ENCODE measurements at regions not wholly inside any gene's neighbourhood (a gene's known extent, or its start where the extent isn't known, plus 50 kb on each side); places are given as distances from the start of the nearest gene placed in this dataset.

- no peak overlapping the region for H3K4me3 ChIP-seq (ENCODE audit: low read length)
These were observed 141.5 kb downstream of the AQP4 start for GRCh38 chr18:26723981-26724380.

GRCh38 chr18:26722565-26722931 lies 143.0 kb downstream of the AQP4 start:
- no peak for TF ChIP-seq ZNF274 (IDR thresholded peaks at IDR 0.05; ENCODE audit: low read depth, low read length)
- no peak overlapping the region for H3K4me3 ChIP-seq (ENCODE audit: low read length)

More at GRCh38 chr18:26723981-26724380, 141.5 kb downstream of the AQP4 start:
- TF ChIP-seq ZNF274 (IDR thresholded peaks at IDR 0.05; ENCODE audit: low read depth, low read length), result no peak

- no peak overlapping the region for H3K4me3 ChIP-seq (ENCODE audit: low read length)
- no peak for TF ChIP-seq ZNF274 (IDR thresholded peaks at IDR 0.05; ENCODE audit: low read depth, low read length)
These were observed 143.5 kb downstream of the AQP4 start for GRCh38 chr18:26721854-26722564.

DNA sequence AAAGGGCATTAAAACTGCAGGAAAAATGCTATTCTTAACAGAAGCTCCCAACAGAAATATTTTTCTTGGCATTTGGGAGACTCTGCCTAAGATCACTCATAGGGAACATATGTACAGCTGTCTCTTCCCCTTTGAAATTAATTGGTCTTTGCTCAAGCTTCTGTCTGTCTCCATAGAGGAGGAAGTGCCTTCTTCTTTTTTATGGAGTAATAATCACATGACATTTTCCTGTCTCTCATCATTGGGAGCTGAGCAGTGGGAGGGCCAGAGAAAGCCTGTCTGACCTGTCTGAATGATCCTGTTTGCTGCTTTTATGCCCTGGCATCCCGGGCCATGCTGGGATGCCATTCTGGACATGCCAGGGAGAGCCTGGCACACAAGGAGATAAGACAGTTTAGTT lies 145.6 kb downstream of the AQP4 start:
- TF ChIP-seq ZNF274 (IDR thresholded peaks at IDR 0.05; ENCODE audit: low read depth, low read length), result no peak
- H3K4me3 ChIP-seq (ENCODE audit: low read length), result no peak overlapping the region

DNA sequence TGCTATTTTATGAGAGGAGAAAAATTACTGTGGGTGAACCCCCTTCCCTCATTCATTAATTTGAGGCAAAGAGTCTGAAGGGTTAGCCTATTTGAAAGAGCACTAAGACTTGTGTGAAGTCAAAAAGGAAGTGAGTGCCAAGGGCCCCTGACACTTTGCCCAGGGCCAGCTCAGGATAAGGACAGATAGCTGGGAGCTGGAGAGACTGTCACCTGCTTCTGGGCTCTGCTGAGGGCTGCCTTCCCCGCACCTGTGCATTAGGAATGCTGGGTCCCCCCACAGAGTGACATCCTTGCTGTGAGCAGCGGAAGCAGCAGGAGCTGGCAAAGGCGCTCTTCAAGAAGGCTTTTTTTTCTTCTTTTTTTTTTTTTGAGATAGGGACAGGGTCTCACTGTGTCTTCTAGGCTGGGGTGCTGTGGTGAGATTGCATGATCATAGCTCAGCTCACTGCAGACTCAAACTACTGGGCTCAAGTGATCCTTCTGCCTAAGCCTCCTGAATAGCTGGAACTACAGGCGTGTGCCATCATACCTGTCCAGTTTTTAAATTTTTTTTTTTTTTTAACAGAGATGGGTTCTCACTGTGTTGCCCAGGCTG lies 148.3 kb downstream of the AQP4 start:
- no peak overlapping the region for H3K4me3 ChIP-seq (ENCODE audit: low read length)
- no peak for TF ChIP-seq ZNF274 (IDR thresholded peaks at IDR 0.05; ENCODE audit: low read depth, low read length)

DNA sequence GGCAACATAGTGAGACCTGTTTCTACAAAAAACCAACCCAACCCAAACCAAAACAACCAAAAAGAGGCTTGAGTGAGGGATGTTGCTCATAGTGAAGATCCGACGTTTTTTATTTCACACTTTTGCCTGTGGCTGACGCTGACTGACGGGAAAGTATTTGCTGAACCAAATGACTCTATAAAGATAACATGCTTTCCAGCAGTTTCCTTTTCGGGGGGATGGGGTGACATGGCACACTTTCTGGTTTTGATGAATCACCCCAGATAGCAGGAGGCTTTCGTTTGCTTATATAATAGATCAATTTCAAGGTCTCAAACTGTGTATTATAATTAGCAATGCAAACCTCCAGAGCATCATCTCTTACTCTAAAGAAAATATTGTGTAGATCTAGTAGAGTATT lies 150.8 kb downstream of the AQP4 start:
- TF ChIP-seq ZNF274 (IDR thresholded peaks at IDR 0.05; ENCODE audit: low read depth, low read length), result no peak
- no peak overlapping the region for H3K4me3 ChIP-seq (ENCODE audit: low read length)

DNA sequence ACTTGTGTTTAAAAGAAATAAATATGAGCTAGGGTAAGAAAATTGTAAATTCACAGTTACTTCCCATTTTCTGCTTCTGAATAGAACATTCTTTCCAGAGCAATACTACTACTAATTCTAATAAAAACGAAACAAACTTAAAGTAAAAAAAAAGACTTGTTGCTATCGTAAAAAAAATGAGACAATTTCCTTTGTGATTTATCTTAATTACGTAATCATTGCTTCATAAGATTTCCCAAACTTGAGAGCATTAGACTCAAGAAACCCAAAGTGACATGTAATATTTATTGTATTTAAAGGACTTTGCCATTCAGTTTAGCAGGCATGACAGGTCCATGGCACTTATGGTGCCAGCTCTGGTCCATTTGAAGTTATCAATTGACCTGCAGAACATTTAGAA lies 153.8 kb downstream of the AQP4 start:
- H3K4me3 ChIP-seq (ENCODE audit: low read length), result no peak overlapping the region
- no peak for TF ChIP-seq ZNF274 (IDR thresholded peaks at IDR 0.05; ENCODE audit: low read depth, low read length)

DNA sequence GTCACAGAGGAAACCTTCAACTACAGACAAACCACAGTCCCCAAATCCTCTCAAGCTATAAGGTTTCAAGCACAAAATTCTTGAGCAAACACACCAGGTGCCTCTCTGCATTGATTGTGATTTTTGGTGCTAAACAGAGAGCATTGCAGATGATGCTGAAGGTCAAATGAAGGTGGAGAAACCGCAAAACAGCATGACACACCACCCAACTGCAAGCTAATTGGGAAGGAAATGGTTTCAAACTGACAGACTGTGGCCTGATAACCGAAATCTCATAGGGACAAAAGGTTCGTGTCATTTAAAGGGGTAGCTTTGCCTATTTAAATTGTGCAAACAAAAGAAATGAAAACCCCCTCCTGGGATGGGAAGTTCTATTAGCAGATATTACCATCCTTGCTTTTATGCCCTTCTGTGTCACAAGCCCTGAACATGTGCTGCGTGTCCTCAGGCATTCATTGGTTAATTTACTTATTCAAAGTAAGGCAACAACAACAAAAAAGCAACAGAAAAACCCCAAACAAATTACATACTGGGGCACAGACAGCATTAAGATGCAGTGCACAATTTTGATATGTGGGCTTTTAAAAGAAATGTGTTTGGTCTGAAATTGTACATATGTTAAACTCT lies 154.9 kb downstream of the AQP4 start:
- H3K4me3 ChIP-seq (ENCODE audit: low read length), result 0 out of 2 replicates have a peak overlapping the region, but pooled peaks have one; percentile 15
- no peak for TF ChIP-seq ZNF274 (IDR thresholded peaks at IDR 0.05; ENCODE audit: low read depth, low read length)

GRCh38 chr18:26709897-26710296 lies 155.6 kb downstream of the AQP4 start:
- no peak for TF ChIP-seq ZNF274 (IDR thresholded peaks at IDR 0.05; ENCODE audit: low read depth, low read length)
- 0 out of 2 replicates have a peak overlapping the region, but pooled peaks have one; percentile 15 for H3K4me3 ChIP-seq (ENCODE audit: low read length)

DNA sequence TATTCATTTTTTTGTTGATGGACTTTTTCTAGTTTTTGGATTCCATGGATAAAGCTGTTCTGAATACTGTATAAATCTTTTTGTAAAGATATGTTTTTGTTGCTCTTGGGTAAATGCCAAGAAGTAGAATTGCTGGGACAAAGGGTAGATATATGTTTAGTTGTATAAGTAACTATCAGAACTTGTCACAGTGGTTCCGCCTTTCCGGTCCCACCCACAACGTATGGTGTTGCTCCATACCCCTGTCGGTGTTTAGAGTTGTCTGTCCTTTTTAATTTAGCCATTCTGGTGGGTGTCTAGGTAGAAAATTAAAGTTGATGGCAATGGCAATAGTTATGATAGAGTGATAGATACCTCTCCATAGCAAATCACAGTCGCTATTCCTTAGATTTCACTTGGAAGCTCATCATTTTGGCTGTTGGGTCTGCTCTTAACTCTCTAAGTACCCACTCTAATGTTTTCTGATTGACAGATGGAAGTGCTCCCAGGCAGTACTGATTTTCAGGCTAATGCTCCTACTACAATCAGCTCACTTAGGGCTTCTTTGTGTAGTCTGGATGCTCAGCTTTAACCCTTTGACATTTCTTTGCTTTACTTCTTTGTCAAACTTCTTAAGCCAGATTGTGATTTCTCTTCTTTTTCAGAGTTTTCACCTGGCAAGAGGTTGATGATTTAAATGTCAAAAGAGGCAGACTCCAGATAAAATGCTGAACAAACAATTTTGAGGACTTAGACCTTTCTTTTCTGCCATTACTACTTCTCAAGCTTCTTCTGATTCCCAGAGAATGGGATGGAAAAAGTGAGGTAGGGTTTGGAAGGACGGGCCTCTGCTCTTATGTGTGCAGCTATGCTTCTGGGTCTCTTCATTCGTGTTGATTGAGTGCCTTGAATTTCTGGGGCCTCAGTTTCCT lies 156.4 kb downstream of the AQP4 start:
- TF ChIP-seq ZNF274 (IDR thresholded peaks at IDR 0.05; ENCODE audit: low read depth, low read length), result no peak
- no peak overlapping the region for H3K4me3 ChIP-seq (ENCODE audit: low read length)

- H3K4me3 ChIP-seq (ENCODE audit: low read length), result no peak overlapping the region
- no peak for TF ChIP-seq ZNF274 (IDR thresholded peaks at IDR 0.05; ENCODE audit: low read depth, low read length)
These were observed 158.6 kb downstream of the AQP4 start for GRCh38 chr18:26706911-26707351.

DNA sequence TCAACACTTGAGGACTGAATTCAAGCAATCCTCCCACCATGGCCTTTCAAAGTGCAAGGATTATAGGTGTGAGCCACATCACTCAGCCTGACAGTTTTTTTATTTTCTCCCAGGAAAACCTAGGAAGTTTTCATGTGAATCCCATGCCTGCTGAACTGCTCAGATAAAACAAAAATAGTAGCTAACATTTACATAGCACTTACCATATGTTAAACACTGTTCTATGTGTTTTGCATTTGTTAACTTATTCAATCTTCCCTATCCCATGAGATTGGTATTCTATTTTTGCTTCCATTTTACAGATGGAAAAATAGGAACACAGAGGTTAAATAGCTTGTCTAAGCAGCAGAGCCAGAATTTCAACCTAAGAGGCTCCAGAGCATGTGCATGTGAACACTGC lies 157.4 kb upstream of the KCTD1 start:
- no peak for TF ChIP-seq ZNF274 (IDR thresholded peaks at IDR 0.05; ENCODE audit: low read depth, low read length)

GRCh38 chr18:26703170-26703930 lies 155.0 kb upstream of the KCTD1 start:
- TF ChIP-seq ZNF274 (IDR thresholded peaks at IDR 0.05; ENCODE audit: low read depth, low read length), result no peak
- no peak overlapping the region for H3K4me3 ChIP-seq (ENCODE audit: low read length)

More for the DNA sequence above, 157.4 kb upstream of the KCTD1 start:
- H3K4me3 ChIP-seq (ENCODE audit: low read length), result no peak overlapping the region
